Urinary bladder (tissue), 3 donors: ENCODE measurements at regions not wholly inside any gene's neighbourhood (a gene's known extent, or its start where the extent isn't known, plus 50 kb on each side); places are given as distances from the start of the nearest gene placed in this dataset.
"Not testable (repeated sequence)": the region's sequence is repeated elsewhere in the genome, so short reads cannot be mapped to it uniquely, and the experiment has no call there.

Experiments
- DNase-seq: peaks from one replicate; pipeline ENCODE4 v3.0.0-alpha.2; 2015; ENCODE audit errors: extremely low spot score
- H3K27ac ChIP-seq: one replicate; pipeline ENCODE4 v1.5.1; 2013; ENCODE audit warnings: low read depth, mild to moderate bottlenecking, moderate library complexity
- H3K36me3 ChIP-seq: one replicate; pipeline ENCODE4 v1.6.1; 2013; ENCODE audit warnings: mild to moderate bottlenecking, moderate library complexity; ENCODE audit not compliant: insufficient read depth
- H3K4me1 ChIP-seq: one replicate; pipeline ENCODE4 v1.6.1; 2013; ENCODE audit warnings: mild to moderate bottlenecking, moderate library complexity; ENCODE audit not compliant: insufficient read depth
- H3K4me3 ChIP-seq: one replicate; pipeline ENCODE4 v1.5.1; 2013; ENCODE audit warnings: low read depth, low read length
- WGBS: extraction: QIAGEN DNeasy Blood & Tissue Kit; methylation state at CpG from one replicate; pipeline ENCODE4 v1.1.7; 2013; 5-methylcytosine and 5-hydroxymethylcytosine counted together
- donor health status: healthy with polysubstance abuse.
- donor health status: healthy.

- 91% methylated on average over 7 of the region's 7 CpGs for WGBS
- DNase-seq = no peak
- H3K36me3 ChIP-seq = no peaks in the 10 kb centered on the region
Measured at GRCh38 chr10:61279400-61279799, 173.8 kb downstream of the TMEM26 start.

DNA sequence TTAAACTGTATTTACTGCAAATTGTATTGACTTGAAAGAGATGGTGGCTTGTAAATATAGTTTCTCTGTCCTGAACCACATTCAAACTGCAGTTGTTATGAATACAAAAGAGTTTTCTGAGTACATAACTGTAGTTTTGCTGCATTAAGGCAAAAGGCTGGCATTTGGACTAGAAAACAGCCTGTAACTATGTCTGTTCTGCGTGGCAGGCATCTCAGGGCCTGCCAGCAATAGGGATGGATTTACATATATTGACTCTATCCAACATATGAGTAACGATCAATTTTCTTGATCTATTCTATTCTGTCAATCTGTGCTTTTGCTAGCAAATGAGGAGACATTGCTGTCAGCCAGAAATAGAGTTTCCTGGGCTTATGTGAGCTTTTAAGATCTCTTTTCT is 174.6 kb downstream of the TMEM26 start:
- 95% methylated on average over 2 of the region's 2 CpGs for WGBS
- H3K27ac ChIP-seq = no peak overlapping the region
- DNase-seq = no peak

More at GRCh38 chr10:61279400-61279799, 173.8 kb downstream of the TMEM26 start:
- no peak overlapping the region for H3K4me3 ChIP-seq
- H3K27ac ChIP-seq = no peak overlapping the region
- no peaks in the 10 kb centered on the region for H3K4me1 ChIP-seq

DNA sequence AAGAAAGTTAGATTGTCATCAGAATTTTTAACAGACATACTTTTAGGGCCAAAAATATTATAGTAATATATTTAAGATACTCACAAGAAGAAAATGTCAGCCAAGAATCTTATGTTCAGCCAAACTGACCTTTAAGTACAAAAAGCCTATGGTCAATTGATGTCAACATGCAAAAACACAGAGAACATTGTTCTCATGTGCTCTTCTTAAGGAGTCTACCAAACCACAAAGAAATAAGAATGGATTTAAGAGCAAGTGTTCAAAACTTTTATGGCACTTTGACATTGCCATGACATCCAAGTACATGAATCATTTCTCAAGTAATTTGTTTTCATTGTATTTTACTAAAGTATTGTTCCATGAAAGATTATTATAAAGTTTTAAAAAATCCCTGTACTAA is 180.4 kb downstream of the TMEM26 start:
- Histone ChIP-seq H3K4me1 (no peaks in the 10 kb centered on the region), H3K36me3 (no peaks in the 10 kb centered on the region), H3K27ac (no peak overlapping the region), H3K4me3 (no peak overlapping the region)
- no peak for DNase-seq

More for the DNA sequence above, 174.6 kb downstream of the TMEM26 start:
- Histone ChIP-seq H3K4me3 (no peak overlapping the region), H3K4me1 (no peaks in the 10 kb centered on the region), H3K36me3 (no peaks in the 10 kb centered on the region)

- 67% methylated on average over 3 of the region's 3 CpGs for WGBS
- no peak for DNase-seq
- no peaks in the 10 kb centered on the region for H3K4me1 ChIP-seq
Measured at GRCh38 chr10:61271127-61271780, 181.9 kb downstream of the TMEM26 start.

GRCh38 chr10:61263518-61263917 is 189.7 kb downstream of the TMEM26 start:
- no peak overlapping the region for H3K4me3 ChIP-seq
- 74% methylated on average over 1 of the region's 1 CpG for WGBS
- no peaks in the 10 kb centered on the region for H3K4me1 ChIP-seq
- no peak for DNase-seq
- H3K27ac ChIP-seq = no peak overlapping the region
- no peaks in the 10 kb centered on the region for H3K36me3 ChIP-seq

More at GRCh38 chr10:61271127-61271780, 181.9 kb downstream of the TMEM26 start:
- Histone ChIP-seq H3K4me3 (no peak overlapping the region), H3K27ac (no peak overlapping the region), H3K36me3 (no peaks in the 10 kb centered on the region)

DNA sequence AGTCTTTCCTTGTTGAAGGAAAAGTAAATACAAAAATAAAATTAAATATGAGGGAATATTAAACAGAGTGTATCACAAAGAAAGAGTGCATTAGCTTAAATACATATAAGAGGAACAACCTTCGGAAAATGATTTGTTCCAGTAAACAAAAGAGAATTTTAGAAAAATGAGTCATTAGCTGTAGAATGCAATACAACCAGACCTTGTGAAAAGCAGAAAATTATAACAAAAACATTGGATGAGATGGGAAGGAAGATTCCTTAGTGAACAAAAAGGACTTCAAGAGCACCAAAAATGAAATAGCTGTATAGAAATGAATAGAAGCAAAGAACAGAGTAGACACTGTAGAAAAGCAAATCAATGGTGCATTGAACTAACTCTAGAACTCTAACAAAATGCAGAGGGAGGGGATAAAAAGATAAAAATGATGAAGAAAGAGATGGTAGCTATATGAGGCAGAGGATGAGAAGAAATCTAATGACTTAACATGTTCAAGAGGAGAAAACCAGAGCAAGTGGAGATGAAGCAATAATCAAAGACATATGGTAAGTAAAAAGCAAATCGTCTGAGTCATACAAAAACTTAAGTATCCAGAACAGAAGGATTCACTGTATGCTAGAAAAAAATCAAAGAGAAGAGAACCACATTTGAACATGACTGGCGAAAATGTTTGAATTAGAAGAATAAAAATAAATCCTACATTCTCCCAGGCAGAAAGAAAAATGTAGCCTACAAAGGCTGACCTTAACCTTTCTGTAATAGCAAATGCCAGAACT is 190.5 kb downstream of the TMEM26 start:
- Histone ChIP-seq H3K36me3 (no peaks in the 10 kb centered on the region), H3K4me3 (no peak overlapping the region), H3K4me1 (no peaks in the 10 kb centered on the region), H3K27ac (no peak overlapping the region)
- DNase-seq = no peak
- WGBS = 71% methylated on average over 3 of the region's 3 CpGs

DNA sequence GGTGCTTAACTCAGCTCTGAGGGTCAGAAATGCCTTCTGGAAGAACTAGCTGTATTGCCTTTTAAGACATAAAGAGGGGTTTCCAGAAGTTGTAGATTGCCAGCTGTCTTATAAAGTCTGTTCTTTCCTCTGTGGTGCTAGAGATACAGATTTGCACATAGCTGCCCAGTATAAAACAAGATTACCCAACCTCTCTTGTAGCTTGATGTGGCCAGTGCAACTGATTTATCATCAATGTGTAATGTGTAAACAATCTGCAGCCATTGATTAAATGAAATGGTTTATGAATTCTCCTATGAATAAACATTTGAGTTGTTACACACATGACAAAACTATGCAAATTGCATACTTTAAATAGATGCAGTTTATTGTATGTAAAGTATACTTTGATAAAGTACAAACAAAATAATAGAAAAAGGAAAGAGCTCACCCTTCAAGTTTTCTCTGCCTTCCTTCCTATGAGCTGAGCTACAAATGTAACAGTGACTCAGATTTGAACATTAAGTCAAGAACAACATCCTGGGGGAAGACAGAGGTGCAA is 195.2 kb downstream of the TMEM26 start:
- DNase-seq = no peak

GRCh38 chr10:61257136-61257535 is 196.0 kb downstream of the TMEM26 start:
- no peak overlapping the region for H3K4me3 ChIP-seq
- no peaks in the 10 kb centered on the region for H3K4me1 ChIP-seq
- 96% methylated on average over 6 of the region's 6 CpGs for WGBS
- no peak overlapping the region for H3K27ac ChIP-seq
- no peak for DNase-seq
- H3K36me3 ChIP-seq = no peaks in the 10 kb centered on the region

More for the DNA sequence above, 195.2 kb downstream of the TMEM26 start:
- Histone ChIP-seq H3K4me3 (no peak overlapping the region), H3K36me3 (no peaks in the 10 kb centered on the region), H3K4me1 (no peaks in the 10 kb centered on the region), H3K27ac (no peak overlapping the region)

GRCh38 chr10:61252326-61252725 is 200.9 kb downstream of the TMEM26 start:
- DNase-seq, H3K27ac ChIP-seq, H3K36me3 ChIP-seq, H3K4me3 ChIP-seq, H3K4me1 ChIP-seq: not testable (repeated sequence)
- WGBS = 90% methylated on average over 1 of the region's 1 CpG

GRCh38 chr10:61251089-61251488 is 202.1 kb downstream of the TMEM26 start:
- 85% methylated on average over 1 of the region's 1 CpG for WGBS
- H3K27ac ChIP-seq = no peak overlapping the region
- no peaks in the 10 kb centered on the region for H3K4me1 ChIP-seq
- DNase-seq = no peak
- no peaks in the 10 kb centered on the region for H3K36me3 ChIP-seq
- H3K4me3 ChIP-seq = no peak overlapping the region

DNA sequence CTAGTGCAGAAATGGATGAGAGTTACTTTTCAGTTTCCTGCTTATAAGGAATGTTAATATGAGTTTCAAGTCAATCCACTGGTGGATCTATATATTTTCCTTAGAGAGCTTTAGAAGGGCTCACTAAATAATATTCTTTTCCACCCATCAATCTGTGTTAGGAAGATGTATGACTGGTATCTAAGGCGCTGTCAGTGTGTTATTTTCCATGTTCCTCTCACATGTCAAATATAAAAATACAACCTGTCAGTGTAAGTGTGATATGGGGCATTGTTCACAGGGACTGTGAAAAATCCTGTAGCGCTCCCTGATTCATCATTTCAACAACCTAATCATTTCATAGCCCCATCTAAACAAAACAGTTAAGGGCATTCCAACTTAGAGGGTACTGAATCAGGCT is 203.1 kb downstream of the TMEM26 start:
- Histone ChIP-seq H3K4me1 (no peaks in the 10 kb centered on the region), H3K4me3 (no peak overlapping the region), H3K36me3 (no peaks in the 10 kb centered on the region), H3K27ac (no peak overlapping the region)
- no peak for DNase-seq
- WGBS = 82% methylated on average over 2 of the region's 2 CpGs

DNA sequence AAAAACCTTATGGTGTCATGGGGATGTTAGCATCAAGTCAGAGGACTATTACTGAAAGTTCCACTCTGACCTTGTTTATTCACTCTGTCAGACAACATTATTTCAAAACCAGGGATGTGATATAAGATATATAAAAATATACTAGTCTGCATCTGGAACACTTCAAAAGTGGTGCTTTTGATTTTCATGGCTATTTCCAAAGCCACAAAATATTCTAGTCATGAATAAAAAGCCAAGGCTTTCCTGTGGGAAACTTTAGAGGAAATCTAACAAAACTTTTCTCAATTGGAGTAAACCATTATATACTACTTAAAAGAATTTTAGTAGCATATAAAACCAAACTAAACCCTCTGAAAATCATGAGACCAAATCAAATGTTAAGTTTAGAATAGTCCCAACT is 205.2 kb downstream of the TMEM26 start:
- H3K4me3 ChIP-seq = no peak overlapping the region
- DNase-seq = no peak
- no peaks in the 10 kb centered on the region for H3K4me1 ChIP-seq
- H3K27ac ChIP-seq = no peak overlapping the region
- no peaks in the 10 kb centered on the region for H3K36me3 ChIP-seq

DNA sequence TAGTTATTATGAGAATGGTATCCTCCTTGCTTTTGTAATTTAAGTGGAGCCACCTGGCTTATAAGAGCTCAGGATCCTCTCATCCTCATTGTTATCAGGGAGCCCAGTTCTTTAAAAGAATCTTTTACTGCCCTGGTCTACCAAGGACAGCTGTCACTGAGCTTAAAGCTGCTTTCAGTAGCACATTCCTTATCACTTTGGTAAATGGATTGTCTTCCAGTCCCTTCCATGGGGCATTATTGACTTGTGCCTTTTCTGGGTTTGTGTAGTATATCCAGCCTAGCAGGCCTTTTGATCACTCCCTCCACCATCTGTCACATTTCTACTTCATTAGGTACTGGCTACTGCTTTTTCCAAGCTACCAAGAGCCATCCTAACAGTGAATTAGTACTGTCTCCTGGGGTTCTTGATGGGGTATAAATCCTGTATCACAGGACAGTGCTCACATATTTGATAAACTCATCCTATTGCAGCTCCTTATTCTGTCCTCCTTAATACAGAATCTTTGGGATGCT is 208.9 kb downstream of the TMEM26 start:
- Histone ChIP-seq H3K36me3 (no peaks in the 10 kb centered on the region), H3K4me1 (no peaks in the 10 kb centered on the region), H3K27ac (no peak overlapping the region), H3K4me3 (no peak overlapping the region)
- no peak for DNase-seq

GRCh38 chr10:61232780-61233179 is 220.4 kb downstream of the TMEM26 start:
- no peak for DNase-seq
- no peaks in the 10 kb centered on the region for H3K4me1 ChIP-seq
- no peak overlapping the region for H3K27ac ChIP-seq
- H3K4me3 ChIP-seq = no peak overlapping the region
- no peaks in the 10 kb centered on the region for H3K36me3 ChIP-seq
